ENCODE measurements at regions not wholly inside any gene's neighbourhood (a gene's known extent, or its start where the extent isn't known, plus 50 kb on each side); places are given as distances from the start of the nearest gene placed in this dataset.

DNA sequence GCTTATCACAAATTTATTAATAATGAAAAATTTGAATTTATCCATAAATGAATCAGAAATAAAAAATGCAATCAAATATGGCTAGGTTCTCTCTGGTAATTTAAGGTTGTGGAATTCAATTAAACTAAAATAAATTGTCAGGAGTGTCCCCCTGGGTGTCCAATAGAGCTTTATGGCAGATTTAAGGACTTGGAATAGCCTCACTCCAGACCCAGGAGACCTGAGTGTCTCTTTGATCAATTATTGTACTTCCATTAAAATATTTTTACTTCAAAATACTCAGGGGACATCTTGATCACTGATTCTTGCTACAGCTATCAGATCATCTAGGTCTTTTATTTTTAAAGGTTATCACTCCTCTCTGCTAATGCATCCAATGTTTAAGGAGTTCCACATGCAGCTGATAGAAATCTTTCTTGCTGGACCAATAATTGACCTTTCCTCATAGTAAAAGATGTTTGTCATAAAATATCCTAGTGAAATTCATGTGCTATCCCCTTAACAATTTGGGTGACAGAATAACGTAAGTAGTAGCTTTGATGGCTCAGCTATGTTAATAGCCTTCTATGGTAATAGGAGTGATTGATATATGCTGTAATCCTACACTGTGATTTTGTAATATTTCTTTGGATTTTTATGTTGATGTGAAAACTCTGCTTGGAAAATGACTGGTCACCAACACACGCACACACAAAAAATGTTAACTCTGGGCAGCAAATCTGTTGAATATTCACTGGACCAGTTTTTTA, 395.3 kb downstream of the NYAP2 start:
- BruUV-seq (replicated peaks) = no TSS peak
- intact Hi-C loops (cut with micrococcal nuclease) = no loop called here
- DNase-seq (ENCODE audit: unreplicated experiment) = no peak
- Mint-ChIP-seq H3K27ac (ENCODE audit: low read depth, unreplicated experiment) (no peak overlapping the region), H3K4me3 (ENCODE audit: unreplicated experiment) (no peak overlapping the region), H3K4me1 (ENCODE audit: insufficient read depth, unreplicated experiment) (no peaks in the 10 kb centered on the region), H3K36me3 (ENCODE audit: insufficient read depth, unreplicated experiment) (no peaks in the 10 kb centered on the region), H3K9me3 (ENCODE audit: unreplicated experiment) (no peaks in the 10 kb centered on the region), H3K27me3 (ENCODE audit: insufficient read depth, unreplicated experiment) (no peaks in the 10 kb centered on the region)
- ChIA-PET CTCF (no interaction called here), POLR2A (interaction anchor here (0.6 kb wide), 2 partner anchors 123 to 387 kb away, joined by 3 to 4 read pairs; no protein-coding TSS in a partner anchor)
- TF ChIP-seq, protein P1, sequence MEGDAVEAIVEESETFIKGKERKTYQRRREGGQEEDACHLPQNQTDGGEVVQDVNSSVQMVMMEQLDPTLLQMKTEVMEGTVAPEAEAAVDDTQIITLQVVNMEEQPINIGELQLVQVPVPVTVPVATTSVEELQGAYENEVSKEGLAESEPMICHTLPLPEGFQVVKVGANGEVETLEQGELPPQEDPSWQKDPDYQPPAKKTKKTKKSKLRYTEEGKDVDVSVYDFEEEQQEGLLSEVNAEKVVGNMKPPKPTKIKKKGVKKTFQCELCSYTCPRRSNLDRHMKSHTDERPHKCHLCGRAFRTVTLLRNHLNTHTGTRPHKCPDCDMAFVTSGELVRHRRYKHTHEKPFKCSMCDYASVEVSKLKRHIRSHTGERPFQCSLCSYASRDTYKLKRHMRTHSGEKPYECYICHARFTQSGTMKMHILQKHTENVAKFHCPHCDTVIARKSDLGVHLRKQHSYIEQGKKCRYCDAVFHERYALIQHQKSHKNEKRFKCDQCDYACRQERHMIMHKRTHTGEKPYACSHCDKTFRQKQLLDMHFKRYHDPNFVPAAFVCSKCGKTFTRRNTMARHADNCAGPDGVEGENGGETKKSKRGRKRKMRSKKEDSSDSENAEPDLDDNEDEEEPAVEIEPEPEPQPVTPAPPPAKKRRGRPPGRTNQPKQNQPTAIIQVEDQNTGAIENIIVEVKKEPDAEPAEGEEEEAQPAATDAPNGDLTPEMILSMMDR (IDR thresholded peaks at IDR 0.05; ENCODE audit: unreplicated experiment) = no peak

DNA sequence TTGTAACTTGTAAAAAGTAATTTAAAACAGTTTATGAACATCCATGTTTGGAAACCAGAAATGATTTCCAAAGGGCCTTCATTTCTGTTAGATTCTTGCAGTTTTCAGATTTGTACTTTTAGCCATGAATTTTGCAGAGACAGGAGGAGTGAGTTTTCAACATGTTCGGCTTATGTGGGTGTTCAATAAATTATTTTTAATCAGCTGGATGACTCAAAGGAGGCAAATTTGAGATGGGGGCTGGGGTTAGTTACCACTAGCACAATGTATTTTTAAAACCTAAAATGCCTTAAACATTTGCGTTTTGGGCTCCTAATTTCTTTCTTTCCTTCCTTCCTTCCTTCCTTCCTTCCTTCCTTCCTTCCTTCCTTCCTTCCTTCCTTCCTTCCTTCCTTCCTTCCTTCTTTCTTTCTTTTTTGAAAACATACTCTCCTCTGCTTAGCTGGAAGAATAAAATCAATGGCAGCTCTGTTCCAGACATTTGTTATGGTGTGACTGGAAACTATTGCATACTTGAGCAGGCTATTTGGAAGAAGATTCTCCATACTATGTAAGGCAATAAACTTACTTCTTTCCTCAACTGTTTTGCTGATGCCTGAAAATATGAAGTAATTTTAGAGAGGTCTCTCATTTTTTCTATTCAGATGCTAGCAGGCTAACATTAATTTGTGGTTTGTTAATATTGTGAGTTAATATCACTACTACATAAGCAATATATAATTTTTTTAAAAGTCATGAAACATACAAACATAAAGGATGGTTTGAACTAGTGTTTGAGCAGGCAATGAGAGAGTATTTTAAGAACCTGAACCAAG, 394.4 kb downstream of the NYAP2 start:
- CTCF ChIA-PET = interaction anchor here (0.7 kb wide), 1 partner anchor 127 kb away, joined by 3 read pairs; no protein-coding TSS in a partner anchor
- H3K27ac Mint-ChIP-seq (ENCODE audit: low read depth, unreplicated experiment) = no peak overlapping the region

DNA sequence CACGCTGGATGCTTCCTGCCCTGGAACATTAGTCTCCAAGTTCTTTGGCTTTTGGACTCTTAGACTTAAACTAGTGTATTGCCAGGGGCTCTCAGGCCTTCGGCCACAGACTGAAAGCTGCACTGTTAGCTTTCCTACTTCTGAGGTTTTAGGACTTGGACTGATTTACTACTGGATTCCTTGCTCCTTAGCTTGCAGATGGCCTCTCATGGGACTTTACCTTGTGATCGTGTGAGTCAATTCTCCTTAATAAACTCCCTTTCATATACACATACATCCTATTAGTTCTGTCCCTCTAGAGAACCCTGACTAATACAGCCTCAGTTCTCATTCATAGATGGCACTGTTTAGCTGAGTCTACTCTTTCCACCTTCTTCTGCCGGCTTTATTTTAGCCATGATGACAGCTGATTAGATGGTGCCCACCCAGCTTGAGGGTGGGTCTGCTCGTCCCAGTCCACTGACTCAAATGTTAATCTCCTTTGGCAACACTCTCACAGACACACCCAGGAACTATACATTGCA, 389.1 kb downstream of the NYAP2 start:
- TF ChIP-seq, protein P1 (IDR thresholded peaks at IDR 0.05; ENCODE audit: unreplicated experiment) = no peak
- POLR2A ChIA-PET = interaction anchor here (0.7 kb wide), 1 partner anchor 356 kb away, joined by 5 read pairs; no protein-coding TSS in a partner anchor
- H3K9me3 Mint-ChIP-seq (ENCODE audit: unreplicated experiment) = no peaks in the 10 kb centered on the region
- CTCF ChIA-PET = interaction anchor here (0.5 to 1.2 kb wide), 2 partner anchors 100 to 609 kb away, joined by 3 read pairs; no protein-coding TSS in a partner anchor
- intact Hi-C loops (cut with micrococcal nuclease) = no loop called here
- BruUV-seq (replicated peaks) = no TSS peak
- no peaks in the 10 kb centered on the region for H3K4me1 Mint-ChIP-seq (ENCODE audit: insufficient read depth, unreplicated experiment)
- H3K4me3 Mint-ChIP-seq (ENCODE audit: unreplicated experiment) = no peak overlapping the region
- no peaks in the 10 kb centered on the region for H3K36me3 Mint-ChIP-seq (ENCODE audit: insufficient read depth, unreplicated experiment)
- H3K27me3 Mint-ChIP-seq (ENCODE audit: insufficient read depth, unreplicated experiment) = no peaks in the 10 kb centered on the region
- no peak for DNase-seq (ENCODE audit: unreplicated experiment)
- H3K27ac Mint-ChIP-seq (ENCODE audit: low read depth, unreplicated experiment) = no peak overlapping the region

More for the DNA sequence above, 394.4 kb downstream of the NYAP2 start:
- intact Hi-C loops (cut with micrococcal nuclease) = no loop called here
- Mint-ChIP-seq H3K4me3 (ENCODE audit: unreplicated experiment) (no peak overlapping the region), H3K4me1 (ENCODE audit: insufficient read depth, unreplicated experiment) (no peaks in the 10 kb centered on the region), H3K27me3 (ENCODE audit: insufficient read depth, unreplicated experiment) (no peaks in the 10 kb centered on the region), H3K9me3 (ENCODE audit: unreplicated experiment) (no peaks in the 10 kb centered on the region), H3K36me3 (ENCODE audit: insufficient read depth, unreplicated experiment) (no peaks in the 10 kb centered on the region)
- TF ChIP-seq, protein P1 (IDR thresholded peaks at IDR 0.05; ENCODE audit: unreplicated experiment) = no peak
- POLR2A ChIA-PET = no interaction called here
- BruUV-seq (replicated peaks) = no TSS peak
- no peak for DNase-seq (ENCODE audit: unreplicated experiment)

DNA sequence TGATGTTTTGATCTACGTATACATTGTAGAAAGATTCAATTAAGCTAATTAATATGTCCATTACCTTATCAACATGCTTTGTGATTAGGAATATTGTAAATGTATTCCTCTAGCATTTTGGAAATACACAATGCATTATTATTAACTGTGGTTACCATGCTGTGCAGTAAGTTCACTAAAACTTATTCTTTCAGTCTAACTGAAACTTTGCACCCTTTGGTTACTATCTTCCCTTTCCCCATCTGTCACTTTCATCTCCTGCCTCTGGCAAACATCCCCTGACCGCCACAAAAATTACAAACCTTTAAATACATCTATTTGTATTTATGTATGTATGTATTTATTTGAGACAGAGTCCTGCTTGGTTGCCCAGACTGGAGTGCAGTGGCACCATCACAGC, 388.0 kb downstream of the NYAP2 start:
- no peak for DNase-seq (ENCODE audit: unreplicated experiment)
- ChIA-PET CTCF (no interaction called here), POLR2A (interaction anchor here (0.7 kb wide), 1 partner anchor 1042 kb away, joined by 3 read pairs; no protein-coding TSS in a partner anchor)
- Mint-ChIP-seq H3K4me3 (ENCODE audit: unreplicated experiment) (no peak overlapping the region), H3K27ac (ENCODE audit: low read depth, unreplicated experiment) (no peak overlapping the region), H3K27me3 (ENCODE audit: insufficient read depth, unreplicated experiment) (no peaks in the 10 kb centered on the region), H3K4me1 (ENCODE audit: insufficient read depth, unreplicated experiment) (no peaks in the 10 kb centered on the region), H3K36me3 (ENCODE audit: insufficient read depth, unreplicated experiment) (no peaks in the 10 kb centered on the region), H3K9me3 (ENCODE audit: unreplicated experiment) (no peaks in the 10 kb centered on the region)
- no TSS peak for BruUV-seq (replicated peaks)
- intact Hi-C loops (cut with micrococcal nuclease) = no loop called here
- TF ChIP-seq, protein P1 (IDR thresholded peaks at IDR 0.05; ENCODE audit: unreplicated experiment) = no peak

All from MCF 10A (cell line).